HG02981 (cell line): ENCODE measurements at regions not wholly inside any gene's neighbourhood (a gene's known extent, or its start where the extent isn't known, plus 50 kb on each side); places are given as distances from the start of the nearest gene placed in this dataset.

ENCODE experiments used
- ATAC-seq: cut with Tn5 transposase; IDR thresholded peaks from one replicate; pipeline ENCODE4 v1.9.1; 2021; ENCODE audit warnings: mild to moderate bottlenecking, moderate library complexity; ENCODE audit not compliant: unreplicated experiment

- ATAC-seq, result no peak
These were observed 104.9 kb upstream of the PREP start for GRCh38 chr6:105507811-105508210.

- no peak for ATAC-seq
These were observed 101.8 kb upstream of the PREP start for GRCh38 chr6:105504706-105505105.

GRCh38 chr6:105503641-105504040 is 100.8 kb upstream of the PREP start:
- no peak for ATAC-seq

GRCh38 chr6:105501826-105502344 is 99.0 kb upstream of the PREP start:
- ATAC-seq, result no peak

- ATAC-seq, result no peak
These were observed 98.4 kb upstream of the PREP start for GRCh38 chr6:105501246-105501645.

GRCh38 chr6:105500693-105501092 is 97.8 kb upstream of the PREP start:
- ATAC-seq, result no peak

- ATAC-seq, result no peak
These were observed 97.0 kb upstream of the PREP start for GRCh38 chr6:105499931-105500330.

- no peak for ATAC-seq
These were observed 96.4 kb upstream of the PREP start for GRCh38 chr6:105499136-105499870.

- no peak for ATAC-seq
These were observed 94.7 kb upstream of the PREP start for GRCh38 chr6:105497549-105497948.

GRCh38 chr6:105495515-105495914 is 92.6 kb upstream of the PREP start:
- peak; percentile 57 for ATAC-seq

- ATAC-seq, result no peak
These were observed 91.8 kb upstream of the PREP start for GRCh38 chr6:105494688-105495087.

GRCh38 chr6:105493736-105494135 is 90.9 kb upstream of the PREP start:
- ATAC-seq, result no peak

- peak; percentile 75 for ATAC-seq
These were observed 90.1 kb upstream of the PREP start for GRCh38 chr6:105492706-105493673.

GRCh38 chr6:105489216-105489530 is 86.3 kb upstream of the PREP start:
- no peak for ATAC-seq

GRCh38 chr6:105488516-105489215 is 85.8 kb upstream of the PREP start:
- no peak for ATAC-seq

GRCh38 chr6:105487040-105487790 is 84.3 kb upstream of the PREP start:
- ATAC-seq, result no peak

GRCh38 chr6:105485456-105485855 is 82.6 kb upstream of the PREP start:
- ATAC-seq, result peak; percentile 50

- ATAC-seq, result no peak
These were observed 81.6 kb upstream of the PREP start for GRCh38 chr6:105484238-105485161.

GRCh38 chr6:105483492-105483891 is 80.6 kb upstream of the PREP start:
- no peak for ATAC-seq
